PC-9 (cell line): ENCODE measurements at regions not wholly inside any gene's neighbourhood (a gene's known extent, or its start where the extent isn't known, plus 50 kb on each side); places are given as distances from the start of the nearest gene placed in this dataset.

Experiments
- BruUV-seq: library from RNA; stranded (reverse); fragments of 400-500 nt; replicated peaks from 2 replicates; lab custom pipeline; 2021; lab: Mats Ljungman, UMichigan
- CTCF ChIA-PET: fragments of 300-600 bp; sonication (Branson Sonifier 250); formaldehyde crosslinking; loops from one replicate; lab custom pipeline; 2022; ENCODE audit warnings: antibody characterized with exemption; lab: Charles Lee
- POLR2A ChIA-PET: fragments of 300-600 bp; sonication (Branson Sonifier 250); formaldehyde crosslinking; loops from one replicate; lab custom pipeline; 2022; ENCODE audit warnings: antibody characterized with exemption; ENCODE audit not compliant: unreplicated experiment; lab: Charles Lee
- DNase-seq, 2 experiments: peaks; one replicate each; pipeline versions ENCODE4 v3.0.0 to v3.0.0-alpha.2; 2015 to 2022; ENCODE audit warnings: mixed read lengths in 1 of 2
- H2AFZ ChIP-seq: fragments of 200-600 bp; sonication (generic); 2 replicates; pipeline ENCODE4 v1.8.1; 2017; ENCODE audit warnings: antibody characterized with exemption
- H3F3A ChIP-seq: fragments of 200-600 bp; sonication (generic); 2 replicates; pipeline ENCODE4 v1.8.1; 2017; ENCODE audit warnings: antibody characterized with exemption, mild to moderate bottlenecking, low read depth; ENCODE audit not compliant: insufficient read depth
- H3K27ac ChIP-seq: fragments of 200-600 bp; sonication (generic); 2 replicates; pipeline ENCODE4 v1.6.1; 2016; ENCODE audit warnings: mixed run types
- H3K27me3 ChIP-seq: fragments of 200-600 bp; sonication (generic); 2 replicates; pipeline ENCODE4 v1.6.1; 2016; ENCODE audit warnings: low read depth, mixed run types; ENCODE audit not compliant: insufficient read depth
- H3K36me3 ChIP-seq: fragments of 200-600 bp; sonication (generic); 2 replicates; pipeline ENCODE4 v1.6.1; 2016; ENCODE audit warnings: low read depth, mixed run types
- H3K4me1 ChIP-seq: fragments of 200-600 bp; sonication (generic); replicated peaks from 2 replicates; pipeline ENCODE4 v1.6.1; 2016; ENCODE audit warnings: mixed run types; ENCODE audit not compliant: insufficient read depth
- H3K4me2 ChIP-seq: fragments of 200-600 bp; sonication (generic); 2 replicates; pipeline ENCODE4 v1.6.1; 2017; ENCODE audit warnings: mixed run types
- H3K4me3 ChIP-seq: fragments of 200-600 bp; sonication (generic); 2 replicates; pipeline ENCODE4 v1.6.1; 2016; ENCODE audit warnings: mixed run types
- H3K79me2 ChIP-seq: fragments of 200-600 bp; sonication (generic); 2 replicates; pipeline ENCODE4 v1.6.1; 2017; ENCODE audit warnings: low read depth, mixed run types
- H3K9me2 ChIP-seq: fragments of 200-600 bp; sonication (generic); 2 replicates; pipeline ENCODE4 v1.8.1; 2017; ENCODE audit warnings: mild to moderate bottlenecking; ENCODE audit not compliant: insufficient read depth
- H3K9me3 ChIP-seq: fragments of 200-600 bp; sonication (generic); 2 replicates; pipeline ENCODE4 v1.8.1; 2016; ENCODE audit warnings: low read depth; ENCODE audit not compliant: insufficient read depth
- H4K20me1 ChIP-seq: fragments of 200-600 bp; sonication (generic); 2 replicates; pipeline ENCODE4 v1.8.1; 2017; ENCODE audit not compliant: insufficient read depth
- EZH2 ChIP-seq: fragments of 200-600 bp; sonication (generic); IDR thresholded peaks from 2 replicates; pipeline ENCODE4 v1.8.0; 2017; ENCODE audit warnings: antibody characterized with exemption, low read depth
- intact Hi-C: fragments of 100-400 bp; cut with micrococcal nuclease; formaldehyde crosslinking; loops from one replicate; pipeline ENCODE4 v1.10.0; 2022; ENCODE audit not compliant: unreplicated experiment
- TF ChIP-seq, protein P1 (sequence below): fragments of 200-600 bp; sonication (generic); conservative IDR thresholded peaks from 2 replicates; pipeline ENCODE4 v1.6.1; 2017; ENCODE audit warnings: mixed run types, antibody characterized with exemption, mild to moderate bottlenecking, moderate library complexity

DNA sequence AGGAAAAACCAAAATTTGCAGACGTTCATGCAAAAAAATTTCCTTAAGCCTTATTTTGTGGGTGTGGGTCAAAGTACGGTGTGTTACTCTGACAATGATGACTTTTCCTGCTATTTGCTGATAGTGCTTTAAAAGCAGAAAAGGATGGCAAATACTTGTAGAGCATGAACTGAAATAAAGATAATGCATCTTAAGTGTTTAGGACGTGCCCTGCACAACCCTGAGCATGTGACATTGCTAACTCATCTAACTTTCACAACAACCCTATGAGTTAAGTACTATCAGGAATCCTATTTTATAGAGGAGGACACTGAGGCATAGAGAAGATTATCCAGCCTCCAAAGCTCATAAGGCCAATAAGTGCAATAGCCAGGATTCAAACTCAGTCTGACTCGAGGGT, 143.3 kb downstream of the RNF152 start:
- CTCF ChIA-PET = no interaction called here
- no peaks in the 10 kb centered on the region for H3K36me3 ChIP-seq
- H3K4me1 ChIP-seq = no peaks in the 10 kb centered on the region
- H2AFZ ChIP-seq = no peak overlapping the region
- no peaks in the 10 kb centered on the region for H3F3A ChIP-seq
- no peak overlapping the region for H3K4me2 ChIP-seq
- H3K9me2 ChIP-seq = no peaks in the 10 kb centered on the region
- DNase-seq = no peak
- no peaks in the 10 kb centered on the region for H3K27me3 ChIP-seq
- no peak overlapping the region for H3K27ac ChIP-seq
- H3K9me3 ChIP-seq = no peaks in the 10 kb centered on the region
- intact Hi-C loops = no loop called here
- H3K79me2 ChIP-seq = no peaks in the 10 kb centered on the region
- POLR2A ChIA-PET = no interaction called here
- TF ChIP-seq EZH2 = no peak
- TF ChIP-seq, protein P1, sequence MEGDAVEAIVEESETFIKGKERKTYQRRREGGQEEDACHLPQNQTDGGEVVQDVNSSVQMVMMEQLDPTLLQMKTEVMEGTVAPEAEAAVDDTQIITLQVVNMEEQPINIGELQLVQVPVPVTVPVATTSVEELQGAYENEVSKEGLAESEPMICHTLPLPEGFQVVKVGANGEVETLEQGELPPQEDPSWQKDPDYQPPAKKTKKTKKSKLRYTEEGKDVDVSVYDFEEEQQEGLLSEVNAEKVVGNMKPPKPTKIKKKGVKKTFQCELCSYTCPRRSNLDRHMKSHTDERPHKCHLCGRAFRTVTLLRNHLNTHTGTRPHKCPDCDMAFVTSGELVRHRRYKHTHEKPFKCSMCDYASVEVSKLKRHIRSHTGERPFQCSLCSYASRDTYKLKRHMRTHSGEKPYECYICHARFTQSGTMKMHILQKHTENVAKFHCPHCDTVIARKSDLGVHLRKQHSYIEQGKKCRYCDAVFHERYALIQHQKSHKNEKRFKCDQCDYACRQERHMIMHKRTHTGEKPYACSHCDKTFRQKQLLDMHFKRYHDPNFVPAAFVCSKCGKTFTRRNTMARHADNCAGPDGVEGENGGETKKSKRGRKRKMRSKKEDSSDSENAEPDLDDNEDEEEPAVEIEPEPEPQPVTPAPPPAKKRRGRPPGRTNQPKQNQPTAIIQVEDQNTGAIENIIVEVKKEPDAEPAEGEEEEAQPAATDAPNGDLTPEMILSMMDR = no peak
- H3K4me3 ChIP-seq = no peak overlapping the region
- no TSS peak for BruUV-seq
- no peaks in the 10 kb centered on the region for H4K20me1 ChIP-seq

GRCh38 chr18:61749031-61749430, 143.8 kb downstream of the RNF152 start:
- intact Hi-C loops = no loop called here
- H4K20me1 ChIP-seq = no peaks in the 10 kb centered on the region
- no peak overlapping the region for H3K27ac ChIP-seq
- H3K9me3 ChIP-seq = no peaks in the 10 kb centered on the region
- H3K4me1 ChIP-seq = no peaks in the 10 kb centered on the region
- TF ChIP-seq, protein P1 = no peak
- TF ChIP-seq EZH2 = no peak
- ChIA-PET POLR2A (no interaction called here), CTCF (no interaction called here)
- H3K27me3 ChIP-seq = no peaks in the 10 kb centered on the region
- no peaks in the 10 kb centered on the region for H3F3A ChIP-seq
- no peaks in the 10 kb centered on the region for H3K9me2 ChIP-seq
- no peak overlapping the region for H3K4me3 ChIP-seq
- H3K36me3 ChIP-seq = no peaks in the 10 kb centered on the region
- no TSS peak for BruUV-seq
- H2AFZ ChIP-seq = no peak overlapping the region
- no peaks in the 10 kb centered on the region for H3K79me2 ChIP-seq
- H3K4me2 ChIP-seq = no peak overlapping the region
- no peak for DNase-seq

GRCh38 chr18:61748004-61748403, 144.8 kb downstream of the RNF152 start:
- H3K4me1 ChIP-seq = no peaks in the 10 kb centered on the region
- ChIA-PET POLR2A (no interaction called here), CTCF (no interaction called here)
- no peak overlapping the region for H3K4me2 ChIP-seq
- no peak for DNase-seq
- H3K27ac ChIP-seq = no peak overlapping the region
- TF ChIP-seq EZH2 = no peak
- TF ChIP-seq, protein P1 = no peak
- no peaks in the 10 kb centered on the region for H3K27me3 ChIP-seq
- no peak overlapping the region for H3K4me3 ChIP-seq
- H3K9me3 ChIP-seq = no peaks in the 10 kb centered on the region
- no peaks in the 10 kb centered on the region for H4K20me1 ChIP-seq
- no peaks in the 10 kb centered on the region for H3K79me2 ChIP-seq
- BruUV-seq = no TSS peak
- no peak overlapping the region for H2AFZ ChIP-seq
- no peaks in the 10 kb centered on the region for H3F3A ChIP-seq
- no peaks in the 10 kb centered on the region for H3K9me2 ChIP-seq
- no peaks in the 10 kb centered on the region for H3K36me3 ChIP-seq
- intact Hi-C loops = no loop called here
